Glutamatergic neuron (in vitro differentiated cells): ENCODE measurements at regions not wholly inside any gene's neighbourhood (a gene's known extent, or its start where the extent isn't known, plus 50 kb on each side); places are given as distances from the start of the nearest gene placed in this dataset.

Experiments
- DNase-seq: peaks from one replicate; pipeline ENCODE4 v3.0.0; 2022
- H3K27ac Mint-ChIP-seq: one replicate; pipeline ENCODE4 v1.8.0; 2020; ENCODE audit warnings: mild to moderate bottlenecking, mixed read lengths, inconsistent platforms; ENCODE audit not compliant: unreplicated experiment
- H3K27me3 Mint-ChIP-seq: one replicate; pipeline ENCODE4 v1.8.0; 2020; ENCODE audit warnings: mild to moderate bottlenecking, moderate library complexity, mixed read lengths, inconsistent platforms; ENCODE audit not compliant: unreplicated experiment
- H3K36me3 Mint-ChIP-seq: one replicate; pipeline ENCODE4 v1.8.0; 2020; ENCODE audit warnings: mild to moderate bottlenecking, mixed read lengths, inconsistent platforms; ENCODE audit not compliant: unreplicated experiment
- H3K4me1 Mint-ChIP-seq: one replicate; pipeline ENCODE4 v1.8.0; 2020; ENCODE audit warnings: mild to moderate bottlenecking, low read depth, mixed read lengths, inconsistent platforms; ENCODE audit not compliant: unreplicated experiment
- H3K4me3 Mint-ChIP-seq: one replicate; pipeline ENCODE4 v1.8.0; 2020; ENCODE audit warnings: mild to moderate bottlenecking, mixed read lengths, inconsistent platforms; ENCODE audit not compliant: unreplicated experiment
- H3K9me3 Mint-ChIP-seq: one replicate; pipeline ENCODE4 v1.8.0; 2020; ENCODE audit warnings: mild to moderate bottlenecking, moderate library complexity, mixed read lengths, inconsistent platforms; ENCODE audit not compliant: unreplicated experiment
- TF ChIP-seq, protein P1 (sequence below): fragments of 200-600 bp; sonication (generic); IDR thresholded peaks from one replicate; pipeline ENCODE4 v1.5.0; 2021; ENCODE audit not compliant: partially characterized antibody, unreplicated experiment

DNA sequence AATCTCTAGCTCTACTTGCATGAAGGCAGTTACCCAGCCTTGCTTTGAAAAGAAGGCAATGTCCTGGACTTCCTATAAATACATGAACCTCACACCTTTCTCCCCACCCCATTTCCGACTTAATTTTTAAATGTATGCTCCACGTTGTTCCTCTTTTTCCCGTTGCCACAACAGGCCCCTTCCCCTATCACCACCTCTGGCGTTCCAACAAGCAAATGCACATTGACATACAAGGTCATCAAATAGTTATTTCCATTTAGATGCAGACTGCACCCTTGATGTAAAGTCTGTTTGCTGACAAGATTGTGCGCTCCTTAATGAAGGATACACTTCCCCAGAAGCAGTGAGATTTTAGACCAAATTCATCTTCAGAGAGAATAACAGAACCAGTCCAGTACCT is 260.7 kb upstream of the UMPS start:
- no peaks in the 10 kb centered on the region for H3K36me3 Mint-ChIP-seq
- H3K9me3 Mint-ChIP-seq = peaks cover 6% of the 10 kb centered on the region
- H3K4me3 Mint-ChIP-seq = no peak overlapping the region
- H3K4me1 Mint-ChIP-seq = peaks cover 14% of the 10 kb centered on the region
- H3K27me3 Mint-ChIP-seq = peaks cover 8% of the 10 kb centered on the region
- peak overlapping the region; percentile 4 for H3K27ac Mint-ChIP-seq
- TF ChIP-seq, protein P1, sequence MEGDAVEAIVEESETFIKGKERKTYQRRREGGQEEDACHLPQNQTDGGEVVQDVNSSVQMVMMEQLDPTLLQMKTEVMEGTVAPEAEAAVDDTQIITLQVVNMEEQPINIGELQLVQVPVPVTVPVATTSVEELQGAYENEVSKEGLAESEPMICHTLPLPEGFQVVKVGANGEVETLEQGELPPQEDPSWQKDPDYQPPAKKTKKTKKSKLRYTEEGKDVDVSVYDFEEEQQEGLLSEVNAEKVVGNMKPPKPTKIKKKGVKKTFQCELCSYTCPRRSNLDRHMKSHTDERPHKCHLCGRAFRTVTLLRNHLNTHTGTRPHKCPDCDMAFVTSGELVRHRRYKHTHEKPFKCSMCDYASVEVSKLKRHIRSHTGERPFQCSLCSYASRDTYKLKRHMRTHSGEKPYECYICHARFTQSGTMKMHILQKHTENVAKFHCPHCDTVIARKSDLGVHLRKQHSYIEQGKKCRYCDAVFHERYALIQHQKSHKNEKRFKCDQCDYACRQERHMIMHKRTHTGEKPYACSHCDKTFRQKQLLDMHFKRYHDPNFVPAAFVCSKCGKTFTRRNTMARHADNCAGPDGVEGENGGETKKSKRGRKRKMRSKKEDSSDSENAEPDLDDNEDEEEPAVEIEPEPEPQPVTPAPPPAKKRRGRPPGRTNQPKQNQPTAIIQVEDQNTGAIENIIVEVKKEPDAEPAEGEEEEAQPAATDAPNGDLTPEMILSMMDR = no peak
- no peak for DNase-seq

DNA sequence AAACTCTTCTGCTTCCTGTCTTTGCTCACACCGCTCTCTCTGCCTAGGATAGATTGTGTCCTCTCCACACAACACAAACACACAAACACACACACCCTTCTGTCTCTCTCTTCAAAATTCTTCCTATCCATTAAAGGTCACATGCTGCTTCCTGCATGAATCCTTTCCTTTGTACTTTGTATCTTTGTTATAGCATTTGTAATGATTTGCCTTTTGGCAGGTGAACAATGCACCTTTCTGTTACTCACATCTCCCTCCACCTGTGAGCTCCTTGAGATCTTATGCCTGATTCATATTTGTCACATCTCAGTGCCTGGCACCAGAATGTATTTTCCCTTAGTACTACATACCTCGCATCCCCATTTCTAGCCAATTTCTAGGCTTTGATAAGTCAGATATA is 251.4 kb upstream of the UMPS start:
- peaks cover 17% of the 10 kb centered on the region for H3K36me3 Mint-ChIP-seq
- peaks cover 6% of the 10 kb centered on the region for H3K27me3 Mint-ChIP-seq
- peaks cover 12% of the 10 kb centered on the region for H3K9me3 Mint-ChIP-seq
- H3K4me1 Mint-ChIP-seq = peaks cover 13% of the 10 kb centered on the region
- TF ChIP-seq, protein P1 = no peak
- DNase-seq = no peak
- no peak overlapping the region for H3K27ac Mint-ChIP-seq
- H3K4me3 Mint-ChIP-seq = no peak overlapping the region

DNA sequence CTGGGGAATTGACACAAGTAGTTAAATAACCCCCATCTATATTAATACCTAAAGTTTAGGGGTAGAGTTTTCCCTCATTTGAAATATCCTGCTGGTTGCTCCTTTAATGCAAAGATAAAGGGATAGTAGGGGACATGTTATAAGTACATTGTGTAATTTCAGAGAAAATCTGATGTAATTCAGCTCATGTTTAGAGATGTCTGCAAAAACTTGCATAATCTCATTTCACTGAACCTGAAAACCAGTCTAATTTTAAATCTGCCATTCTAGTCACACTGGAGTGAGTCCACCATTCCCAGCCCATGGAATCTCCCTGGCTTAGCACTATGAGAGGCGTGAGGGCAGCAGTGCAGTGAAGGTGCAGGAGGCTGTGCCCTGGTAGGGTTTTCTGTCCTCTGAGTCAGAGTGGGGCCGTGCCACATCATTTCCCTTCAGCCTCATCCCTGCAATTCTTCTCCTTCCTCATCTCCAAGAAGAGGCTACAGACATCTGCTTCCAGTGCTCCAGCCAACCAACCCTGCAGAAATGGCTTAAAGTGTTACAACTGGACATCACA is 246.3 kb upstream of the UMPS start:
- no peak for DNase-seq
- peaks cover 15% of the 10 kb centered on the region for H3K27me3 Mint-ChIP-seq
- no peak overlapping the region for H3K4me3 Mint-ChIP-seq
- TF ChIP-seq, protein P1 = no peak
- H3K36me3 Mint-ChIP-seq = peaks cover 2% of the 10 kb centered on the region
- H3K4me1 Mint-ChIP-seq = no peaks in the 10 kb centered on the region
- peak overlapping the region; percentile 33 for H3K27ac Mint-ChIP-seq
- H3K9me3 Mint-ChIP-seq = peaks cover 11% of the 10 kb centered on the region

DNA sequence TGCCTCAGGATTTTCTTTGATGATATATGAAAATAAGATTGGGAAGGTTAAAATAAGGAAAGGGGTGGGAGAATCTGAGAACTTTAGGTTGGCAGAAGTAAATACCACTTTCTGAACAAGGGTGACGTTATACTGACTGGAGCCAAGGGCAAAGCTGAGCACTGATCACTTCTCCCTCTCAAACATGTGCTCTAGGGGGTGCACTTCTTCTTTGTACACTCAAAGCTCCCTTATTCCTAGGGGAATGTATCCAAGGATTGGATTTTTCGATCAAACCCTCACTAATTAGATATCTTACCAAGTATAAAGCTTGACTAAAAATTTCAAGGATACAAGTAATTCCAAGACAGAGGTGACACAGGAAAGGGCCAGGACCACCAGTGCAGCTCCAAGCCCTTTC is 243.9 kb upstream of the UMPS start:
- H3K27me3 Mint-ChIP-seq = peaks cover 22% of the 10 kb centered on the region
- DNase-seq = no peak
- no peak overlapping the region for H3K27ac Mint-ChIP-seq
- no peak overlapping the region for H3K4me3 Mint-ChIP-seq
- peaks cover 11% of the 10 kb centered on the region for H3K9me3 Mint-ChIP-seq
- TF ChIP-seq, protein P1 = no peak
- no peaks in the 10 kb centered on the region for H3K36me3 Mint-ChIP-seq
- H3K4me1 Mint-ChIP-seq = no peaks in the 10 kb centered on the region

DNA sequence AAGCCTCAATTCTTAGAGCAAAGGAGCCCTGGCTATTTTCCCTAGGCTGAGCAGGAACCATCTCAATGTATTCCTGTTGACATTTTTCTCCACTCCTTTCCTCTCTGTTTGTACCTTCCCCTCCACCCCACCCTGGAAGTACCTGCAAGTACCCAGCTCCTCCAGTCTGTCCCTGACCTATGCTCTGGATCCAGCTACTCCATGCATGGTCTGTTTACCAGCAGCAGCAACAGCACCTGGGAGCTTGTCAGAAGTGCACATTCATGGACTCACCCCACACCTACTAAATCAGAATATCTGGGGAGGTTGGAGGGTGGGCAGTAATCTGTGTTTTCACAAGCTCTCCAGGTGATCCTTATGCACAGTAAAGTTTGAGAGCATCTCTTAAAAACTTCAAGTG is 240.7 kb upstream of the UMPS start:
- Mint-ChIP-seq H3K27me3 (peaks cover 18% of the 10 kb centered on the region), H3K27ac (no peak overlapping the region), H3K9me3 (peaks cover 17% of the 10 kb centered on the region), H3K36me3 (no peaks in the 10 kb centered on the region), H3K4me1 (peaks cover 2% of the 10 kb centered on the region), H3K4me3 (no peak overlapping the region)
- DNase-seq = no peak
- TF ChIP-seq, protein P1 = no peak
